ENCODE measurements at regions not wholly inside any gene's neighbourhood (a gene's known extent, or its start where the extent isn't known, plus 50 kb on each side); places are given as distances from the start of the nearest gene placed in this dataset.

DNA sequence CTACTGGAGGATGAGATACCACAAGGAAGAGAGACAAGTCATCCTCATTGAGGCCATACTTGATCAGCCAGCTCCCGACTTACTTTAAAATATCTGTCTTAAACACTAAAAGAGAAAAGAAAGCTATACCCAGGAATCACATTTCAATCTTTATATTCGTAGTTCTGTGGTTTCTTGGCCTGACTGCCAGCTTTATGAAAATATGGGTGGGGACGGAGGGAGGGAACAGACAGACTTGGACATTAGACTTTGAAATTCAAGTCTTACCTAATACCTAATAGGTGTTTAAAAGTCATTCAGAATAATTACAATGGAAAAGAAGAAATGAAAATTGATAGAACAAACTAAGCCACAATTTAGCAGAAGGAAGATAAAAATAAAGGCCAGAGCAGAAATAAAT is 604.8 kb upstream of the RORB start:
- Histone ChIP-seq H3K27me3 (ENCODE audit: insufficient read depth, low read depth, severe bottlenecking) (no peaks in the 10 kb centered on the region), H3K36me3 (no peaks in the 10 kb centered on the region)
- TF ChIP-seq, protein P1, sequence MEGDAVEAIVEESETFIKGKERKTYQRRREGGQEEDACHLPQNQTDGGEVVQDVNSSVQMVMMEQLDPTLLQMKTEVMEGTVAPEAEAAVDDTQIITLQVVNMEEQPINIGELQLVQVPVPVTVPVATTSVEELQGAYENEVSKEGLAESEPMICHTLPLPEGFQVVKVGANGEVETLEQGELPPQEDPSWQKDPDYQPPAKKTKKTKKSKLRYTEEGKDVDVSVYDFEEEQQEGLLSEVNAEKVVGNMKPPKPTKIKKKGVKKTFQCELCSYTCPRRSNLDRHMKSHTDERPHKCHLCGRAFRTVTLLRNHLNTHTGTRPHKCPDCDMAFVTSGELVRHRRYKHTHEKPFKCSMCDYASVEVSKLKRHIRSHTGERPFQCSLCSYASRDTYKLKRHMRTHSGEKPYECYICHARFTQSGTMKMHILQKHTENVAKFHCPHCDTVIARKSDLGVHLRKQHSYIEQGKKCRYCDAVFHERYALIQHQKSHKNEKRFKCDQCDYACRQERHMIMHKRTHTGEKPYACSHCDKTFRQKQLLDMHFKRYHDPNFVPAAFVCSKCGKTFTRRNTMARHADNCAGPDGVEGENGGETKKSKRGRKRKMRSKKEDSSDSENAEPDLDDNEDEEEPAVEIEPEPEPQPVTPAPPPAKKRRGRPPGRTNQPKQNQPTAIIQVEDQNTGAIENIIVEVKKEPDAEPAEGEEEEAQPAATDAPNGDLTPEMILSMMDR (IDR thresholded peaks at IDR 0.05; ENCODE audit: low read depth, low read length), result no peak

DNA sequence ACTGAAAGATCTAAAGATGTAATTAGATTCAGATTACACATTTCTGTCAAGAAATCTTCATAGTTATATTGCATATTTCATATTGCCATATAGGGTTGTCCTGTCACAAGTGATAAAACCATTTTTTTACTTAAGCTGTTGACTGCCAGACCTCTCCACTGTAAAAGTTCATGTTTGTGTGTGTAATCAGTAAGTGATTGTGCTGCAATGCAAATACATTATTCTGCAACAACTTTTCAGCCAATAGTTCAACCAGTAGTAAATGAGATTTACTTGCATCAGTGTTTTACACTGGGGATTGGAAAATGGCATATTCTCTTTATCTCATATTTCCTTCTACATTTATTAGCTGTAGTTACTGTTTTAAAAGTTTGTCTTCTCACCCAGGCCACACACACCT is 603.9 kb upstream of the RORB start:
- no peaks in the 10 kb centered on the region for H3K27me3 ChIP-seq (ENCODE audit: insufficient read depth, low read depth, severe bottlenecking)
- H3K27ac ChIP-seq, result no peak overlapping the region
- no peaks in the 10 kb centered on the region for H3K9me3 ChIP-seq (ENCODE audit: severe bottlenecking)
- no peaks in the 10 kb centered on the region for H3K36me3 ChIP-seq
- H3K4me3 ChIP-seq (ENCODE audit: low read depth, low read length), result no peak overlapping the region
- DNase-seq, result no peak
- TF ChIP-seq, protein P1 (IDR thresholded peaks at IDR 0.05; ENCODE audit: low read depth, low read length), result no peak

More for the DNA sequence above, 604.8 kb upstream of the RORB start:
- no peak overlapping the region for H3K27ac ChIP-seq
- H3K4me3 ChIP-seq (ENCODE audit: low read depth, low read length), result no peak overlapping the region
- DNase-seq, result no peak
- H3K9me3 ChIP-seq (ENCODE audit: severe bottlenecking), result no peaks in the 10 kb centered on the region

DNA sequence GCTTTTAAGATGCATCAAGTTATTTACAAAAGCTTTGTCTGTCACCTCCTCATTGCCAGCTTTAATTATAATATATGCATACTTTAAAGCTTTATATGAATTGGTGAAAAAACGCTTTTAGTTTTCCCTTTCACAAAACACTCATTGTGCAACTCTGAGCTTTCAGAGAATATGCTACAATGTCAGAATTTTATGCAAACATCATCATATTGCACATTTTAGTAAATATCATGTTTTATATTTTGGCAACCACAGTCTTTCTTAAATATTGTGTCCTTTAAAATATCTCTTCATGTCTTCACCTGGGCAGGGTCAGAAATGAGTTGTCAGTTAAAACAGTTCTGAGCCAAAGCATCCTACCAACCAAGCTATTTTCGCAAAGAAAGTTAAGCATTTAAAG is 601.1 kb upstream of the RORB start:
- Histone ChIP-seq H3K36me3 (no peaks in the 10 kb centered on the region), H3K27ac (no peak overlapping the region), H3K9me3 (ENCODE audit: severe bottlenecking) (no peaks in the 10 kb centered on the region), H3K27me3 (ENCODE audit: insufficient read depth, low read depth, severe bottlenecking) (no peaks in the 10 kb centered on the region), H3K4me3 (ENCODE audit: low read depth, low read length) (no peak overlapping the region)
- no peak for DNase-seq
- TF ChIP-seq, protein P1 (IDR thresholded peaks at IDR 0.05; ENCODE audit: low read depth, low read length), result no peak

DNA sequence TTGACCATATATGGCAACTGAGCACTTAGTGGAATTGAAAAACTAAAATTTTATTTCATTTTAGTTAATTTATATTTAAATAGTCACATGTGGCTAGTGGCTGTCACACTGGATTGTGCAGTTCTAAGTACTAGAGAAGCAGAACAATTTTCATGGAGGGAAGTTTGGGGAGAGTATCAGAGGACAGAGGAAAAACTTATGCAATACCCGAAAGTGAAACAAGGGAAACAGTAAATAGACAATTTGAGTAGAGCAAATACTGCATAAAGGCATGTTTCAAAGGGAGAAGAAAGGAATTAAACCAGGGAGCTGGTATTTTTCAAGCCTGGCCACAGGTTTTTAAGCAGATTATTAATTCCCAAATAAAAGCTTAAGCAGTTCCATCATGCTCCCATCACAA is 590.5 kb upstream of the RORB start:
- H3K9me3 ChIP-seq (ENCODE audit: severe bottlenecking), result no peaks in the 10 kb centered on the region
- no peak for DNase-seq
- H3K27ac ChIP-seq, result no peak overlapping the region
- H3K36me3 ChIP-seq, result no peaks in the 10 kb centered on the region
- H3K4me3 ChIP-seq (ENCODE audit: low read depth, low read length), result no peak overlapping the region
- H3K27me3 ChIP-seq (ENCODE audit: insufficient read depth, low read depth, severe bottlenecking), result no peaks in the 10 kb centered on the region
- TF ChIP-seq, protein P1 (IDR thresholded peaks at IDR 0.05; ENCODE audit: low read depth, low read length), result no peak

DNA sequence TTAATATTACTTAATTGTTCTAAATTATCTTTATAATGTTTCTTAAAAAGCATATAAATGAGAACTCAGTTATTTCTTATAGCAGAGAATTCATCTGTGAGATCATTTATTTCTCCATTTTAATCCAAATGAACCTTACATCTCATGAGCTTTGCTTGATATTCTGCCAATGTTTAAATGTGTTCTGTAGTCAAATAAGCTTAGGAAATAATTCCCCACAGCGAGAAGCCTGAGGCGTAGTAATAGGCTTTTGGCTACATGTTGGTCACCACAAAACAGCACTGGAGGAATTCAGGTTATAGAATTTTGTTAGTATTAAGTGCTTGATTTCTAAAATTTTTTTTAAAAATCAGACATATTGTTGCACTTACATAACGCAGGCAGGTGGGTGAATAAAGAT is 585.3 kb upstream of the RORB start:
- Histone ChIP-seq H3K36me3 (no peaks in the 10 kb centered on the region), H3K27ac (no peak overlapping the region), H3K4me3 (ENCODE audit: low read depth, low read length) (no peak overlapping the region), H3K27me3 (ENCODE audit: insufficient read depth, low read depth, severe bottlenecking) (no peaks in the 10 kb centered on the region), H3K9me3 (ENCODE audit: severe bottlenecking) (no peaks in the 10 kb centered on the region)
- no peak for DNase-seq
- TF ChIP-seq, protein P1 (IDR thresholded peaks at IDR 0.05; ENCODE audit: low read depth, low read length), result no peak

DNA sequence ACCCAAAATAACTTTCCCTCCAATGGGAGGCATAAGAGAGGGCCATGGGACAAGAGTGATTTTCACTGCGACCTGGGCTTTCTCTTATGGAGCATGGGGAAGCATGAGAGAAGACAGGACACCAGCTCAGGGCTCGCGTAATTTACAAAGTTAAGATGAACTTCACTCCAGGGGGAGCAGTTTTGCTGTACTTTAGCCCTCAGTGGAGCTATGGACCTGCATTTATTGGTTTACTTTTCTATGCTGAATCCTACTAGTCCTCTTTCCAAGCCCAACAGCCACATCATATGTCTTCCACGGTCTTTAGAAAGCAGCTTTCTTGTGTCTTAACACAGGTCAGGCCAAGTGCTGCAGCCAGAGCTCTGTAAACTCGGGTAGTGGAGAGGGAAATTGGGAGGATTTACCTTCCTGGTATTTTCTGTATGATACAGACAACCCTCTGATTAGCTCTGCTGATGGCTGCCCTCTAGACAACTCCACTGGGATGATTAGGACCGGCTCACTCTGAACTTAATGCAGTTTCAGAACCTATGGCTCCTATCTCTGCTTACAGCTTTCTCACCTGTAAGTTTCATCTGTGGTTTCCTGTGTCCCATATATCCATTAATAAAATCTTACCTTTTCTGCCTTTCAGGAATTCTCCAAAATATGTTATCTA is 581.0 kb upstream of the RORB start:
- H3K4me3 ChIP-seq (ENCODE audit: low read depth, low read length), result no peak overlapping the region
- no peak overlapping the region for H3K27ac ChIP-seq
- H3K27me3 ChIP-seq (ENCODE audit: insufficient read depth, low read depth, severe bottlenecking), result no peaks in the 10 kb centered on the region
- peak; percentile 30 for DNase-seq
- TF ChIP-seq, protein P1 (IDR thresholded peaks at IDR 0.05; ENCODE audit: low read depth, low read length), result peak; percentile 57
- no peaks in the 10 kb centered on the region for H3K9me3 ChIP-seq (ENCODE audit: severe bottlenecking)
- no peaks in the 10 kb centered on the region for H3K36me3 ChIP-seq

All from WERI-Rb-1 (cell line).